ENCODE measurements at regions not wholly inside any gene's neighbourhood (a gene's known extent, or its start where the extent isn't known, plus 50 kb on each side); places are given as distances from the start of the nearest gene placed in this dataset.

- no peak for FAIRE-seq
These were observed 324.5 kb downstream of the NUAK1 start for GRCh38 chr12:105814283-105814682.

- FAIRE-seq: no peak
These were observed 319.2 kb downstream of the NUAK1 start for GRCh38 chr12:105819549-105819948.

GRCh38 chr12:105820429-105821125, 318.2 kb downstream of the NUAK1 start:
- FAIRE-seq: no peak

GRCh38 chr12:105822131-105823105, 316.3 kb downstream of the NUAK1 start:
- no peak for FAIRE-seq

- no peak for FAIRE-seq
These were observed 314.9 kb downstream of the NUAK1 start for GRCh38 chr12:105823810-105824209.

- FAIRE-seq: no peak
These were observed 313.6 kb downstream of the NUAK1 start for GRCh38 chr12:105825141-105825540.

- no peak for FAIRE-seq
These were observed 307.4 kb downstream of the NUAK1 start for GRCh38 chr12:105831372-105831771.

- FAIRE-seq: no peak
These were observed 306.7 kb downstream of the NUAK1 start for GRCh38 chr12:105832021-105832420.

- FAIRE-seq: no peak
These were observed 305.9 kb downstream of the NUAK1 start for GRCh38 chr12:105832806-105833205.

GRCh38 chr12:105834496-105834895, 304.3 kb downstream of the NUAK1 start:
- FAIRE-seq: no peak

GRCh38 chr12:105835580-105836241, 303.0 kb downstream of the NUAK1 start:
- no peak for FAIRE-seq

- no peak for FAIRE-seq
These were observed 302.5 kb downstream of the NUAK1 start for GRCh38 chr12:105836242-105836622.

- FAIRE-seq: no peak
These were observed 299.1 kb downstream of the NUAK1 start for GRCh38 chr12:105839629-105840127.

- no peak for FAIRE-seq
These were observed 298.4 kb downstream of the NUAK1 start for GRCh38 chr12:105840384-105840783.

GRCh38 chr12:105841840-105842239, 296.9 kb downstream of the NUAK1 start:
- no peak for FAIRE-seq

- no peak for FAIRE-seq
These were observed 295.2 kb downstream of the NUAK1 start for GRCh38 chr12:105843561-105843960.

GRCh38 chr12:105843986-105844760, 294.6 kb downstream of the NUAK1 start:
- FAIRE-seq: no peak

GRCh38 chr12:105846331-105846730, 292.4 kb downstream of the NUAK1 start:
- no peak for FAIRE-seq

- no peak for FAIRE-seq
These were observed 291.7 kb downstream of the NUAK1 start for GRCh38 chr12:105847068-105847467.

- FAIRE-seq: no peak
These were observed 290.5 kb downstream of the NUAK1 start for GRCh38 chr12:105848286-105848685.

GRCh38 chr12:105850103-105850968, 288.4 kb downstream of the NUAK1 start:
- FAIRE-seq: no peak
